Loucy (cell line): ENCODE measurements at regions not wholly inside any gene's neighbourhood (a gene's known extent, or its start where the extent isn't known, plus 50 kb on each side); places are given as distances from the start of the nearest gene placed in this dataset.

Experiments
- H2AFZ ChIP-seq: fragments of 200-600 bp; sonication (generic); 2 replicates; pipeline ENCODE4 v1.6.0; 2016; ENCODE audit warnings: antibody characterized with exemption, mild to moderate bottlenecking, low read length, moderate library complexity
- H3F3A ChIP-seq: fragments of 200-600 bp; 2 replicates; pipeline ENCODE4 v1.6.0; 2016; ENCODE audit warnings: antibody characterized with exemption, low read depth, mild to moderate bottlenecking
- H3K27me3 ChIP-seq: fragments of 200-600 bp; sonication (generic); 2 replicates; pipeline ENCODE4 v1.6.1; 2014; ENCODE audit warnings: low read length, mild to moderate bottlenecking; ENCODE audit not compliant: insufficient read depth, poor library complexity, severe bottlenecking
- H3K36me3 ChIP-seq: fragments of 200-600 bp; sonication (generic); 2 replicates; pipeline ENCODE4 v1.6.1; 2016; ENCODE audit warnings: low read length; ENCODE audit not compliant: insufficient read depth
- H3K4me1 ChIP-seq: fragments of 200-600 bp; sonication (generic); 2 replicates; pipeline ENCODE4 v1.5.1; 2014; ENCODE audit warnings: low read length, mild to moderate bottlenecking; ENCODE audit not compliant: insufficient read depth, poor library complexity, severe bottlenecking
- H3K4me2 ChIP-seq: fragments of 200-600 bp; sonication (generic); 2 replicates; pipeline ENCODE4 v1.6.0; 2014; ENCODE audit warnings: antibody characterized with exemption, low read length, low read depth, mild to moderate bottlenecking; ENCODE audit not compliant: poor library complexity, severe bottlenecking
- H3K4me3 ChIP-seq: fragments of 200-600 bp; sonication (generic); 2 replicates; pipeline ENCODE4 v1.5.1; 2014; ENCODE audit warnings: low read length, mild to moderate bottlenecking, mixed read lengths; ENCODE audit not compliant: poor library complexity, severe bottlenecking
- H3K79me2 ChIP-seq: fragments of 200-600 bp; sonication (generic); 2 replicates; pipeline ENCODE4 v1.6.1; 2014; ENCODE audit warnings: low read length; ENCODE audit not compliant: insufficient read depth
- H3K9ac ChIP-seq: fragments of 200-600 bp; sonication (generic); 2 replicates; pipeline ENCODE4 v1.6.0; 2014; ENCODE audit warnings: mild to moderate bottlenecking, low read depth, low read length, moderate library complexity; ENCODE audit not compliant: poor library complexity, severe bottlenecking
- H3K9me2 ChIP-seq: fragments of 200-600 bp; sonication (generic); replicated peaks from 2 replicates; pipeline ENCODE4 v1.6.1; 2016; ENCODE audit warnings: low read depth, low read length, mixed read lengths
- H3K9me3 ChIP-seq: fragments of 200-600 bp; sonication (generic); 2 replicates; pipeline ENCODE4 v1.6.1; 2014; ENCODE audit warnings: mild to moderate bottlenecking, antibody characterized with exemption, low read length, low read depth; ENCODE audit not compliant: insufficient read depth
- H4K20me1 ChIP-seq: fragments of 200-600 bp; sonication (generic); 2 replicates; pipeline ENCODE4 v1.6.0; 2014; ENCODE audit warnings: antibody characterized with exemption, low read length, mild to moderate bottlenecking; ENCODE audit not compliant: insufficient read depth, poor library complexity, severe bottlenecking
- EZH2phosphoT487 ChIP-seq: fragments of 200-600 bp; IDR thresholded peaks from 2 replicates; pipeline ENCODE4 v1.6.1; 2018; ENCODE audit warnings: antibody characterized with exemption, mild to moderate bottlenecking, moderate library complexity, borderline replicate concordance
- TF ChIP-seq, protein P1 (sequence below): fragments of 200-600 bp; sonication (generic); conservative IDR thresholded peaks from 2 replicates; pipeline ENCODE4 v1.5.1; 2014; ENCODE audit warnings: mild to moderate bottlenecking, antibody characterized with exemption, low read length

GRCh38 chr6:110048221-110048875 is 70.2 kb downstream of the GPR6 start:
- Histone ChIP-seq H3K4me2 (no peak overlapping the region), H3K4me3 (no peak overlapping the region), H3F3A (no peaks in the 10 kb centered on the region), H3K27me3 (no peaks in the 10 kb centered on the region), H3K9me2 (no peaks in the 10 kb centered on the region), H2AFZ (no peak overlapping the region), H4K20me1 (no peaks in the 10 kb centered on the region), H3K9ac (no peak overlapping the region), H3K79me2 (no peaks in the 10 kb centered on the region), H3K9me3 (no peaks in the 10 kb centered on the region), H3K36me3 (no peaks in the 10 kb centered on the region), H3K4me1 (peaks cover 20% of the 10 kb centered on the region)
- TF ChIP-seq, protein P1, sequence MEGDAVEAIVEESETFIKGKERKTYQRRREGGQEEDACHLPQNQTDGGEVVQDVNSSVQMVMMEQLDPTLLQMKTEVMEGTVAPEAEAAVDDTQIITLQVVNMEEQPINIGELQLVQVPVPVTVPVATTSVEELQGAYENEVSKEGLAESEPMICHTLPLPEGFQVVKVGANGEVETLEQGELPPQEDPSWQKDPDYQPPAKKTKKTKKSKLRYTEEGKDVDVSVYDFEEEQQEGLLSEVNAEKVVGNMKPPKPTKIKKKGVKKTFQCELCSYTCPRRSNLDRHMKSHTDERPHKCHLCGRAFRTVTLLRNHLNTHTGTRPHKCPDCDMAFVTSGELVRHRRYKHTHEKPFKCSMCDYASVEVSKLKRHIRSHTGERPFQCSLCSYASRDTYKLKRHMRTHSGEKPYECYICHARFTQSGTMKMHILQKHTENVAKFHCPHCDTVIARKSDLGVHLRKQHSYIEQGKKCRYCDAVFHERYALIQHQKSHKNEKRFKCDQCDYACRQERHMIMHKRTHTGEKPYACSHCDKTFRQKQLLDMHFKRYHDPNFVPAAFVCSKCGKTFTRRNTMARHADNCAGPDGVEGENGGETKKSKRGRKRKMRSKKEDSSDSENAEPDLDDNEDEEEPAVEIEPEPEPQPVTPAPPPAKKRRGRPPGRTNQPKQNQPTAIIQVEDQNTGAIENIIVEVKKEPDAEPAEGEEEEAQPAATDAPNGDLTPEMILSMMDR = no peak
- no peak for TF ChIP-seq EZH2phosphoT487

DNA sequence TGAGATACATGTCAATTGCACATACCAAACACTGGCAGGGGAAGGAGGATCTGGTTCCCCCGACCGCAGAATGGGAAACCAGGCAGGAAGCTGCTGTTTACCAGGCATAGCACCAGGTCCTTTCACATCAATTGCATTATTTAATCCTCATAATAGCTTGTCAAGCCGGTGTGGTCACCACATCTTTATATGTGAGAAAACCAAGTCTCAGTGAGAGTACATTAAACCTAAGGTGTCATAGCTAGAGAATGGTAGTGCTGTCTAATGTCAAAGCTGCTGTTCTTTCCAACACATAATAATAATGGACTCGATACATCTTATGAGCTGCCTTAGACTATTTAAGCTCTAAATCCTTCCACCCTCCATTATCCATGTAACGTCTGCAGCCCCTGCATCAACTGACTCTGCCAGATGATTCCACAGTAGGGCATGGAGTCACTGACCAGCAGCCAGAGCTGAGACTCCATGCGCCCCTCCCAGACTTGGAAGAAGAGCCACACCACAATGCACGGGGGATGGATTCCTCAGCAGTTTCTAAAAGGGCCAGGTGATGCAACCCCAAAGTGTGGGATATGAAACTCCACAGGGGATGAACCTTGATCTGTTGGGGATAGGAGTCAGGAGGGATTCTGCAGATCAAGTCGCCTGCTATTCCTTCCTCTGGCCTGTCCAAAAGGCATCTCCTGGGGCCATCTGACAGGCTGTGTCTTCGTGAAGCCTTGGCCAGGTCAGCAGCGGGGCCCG is 71.8 kb downstream of the GPR6 start:
- no peak overlapping the region for H3K4me2 ChIP-seq
- peaks cover 5% of the 10 kb centered on the region for H3K4me1 ChIP-seq
- no peak overlapping the region for H2AFZ ChIP-seq
- H3K9ac ChIP-seq = no peak overlapping the region
- H3K79me2 ChIP-seq = no peaks in the 10 kb centered on the region
- H3K27me3 ChIP-seq = no peaks in the 10 kb centered on the region
- no peaks in the 10 kb centered on the region for H3K9me3 ChIP-seq
- no peaks in the 10 kb centered on the region for H3K36me3 ChIP-seq
- no peak overlapping the region for H3K4me3 ChIP-seq
- H3F3A ChIP-seq = no peaks in the 10 kb centered on the region
- H4K20me1 ChIP-seq = no peaks in the 10 kb centered on the region
- no peaks in the 10 kb centered on the region for H3K9me2 ChIP-seq
- TF ChIP-seq, protein P1 = no peak
- TF ChIP-seq EZH2phosphoT487 = no peak
